ENCODE measurements at regions not wholly inside any gene's neighbourhood (a gene's known extent, or its start where the extent isn't known, plus 50 kb on each side); places are given as distances from the start of the nearest gene placed in this dataset.

- DNase-seq (ENCODE audit: insufficient read length, low spot score) (no peak), FAIRE-seq (no peak)
- TF ChIP-seq PAX5 (IDR thresholded peaks at IDR 0.05; ENCODE audit: insufficient read depth, low read length, severe bottlenecking) (no peak), POLR2A (IDR thresholded peaks at IDR 0.05; ENCODE audit: low read depth, low read length) (no peak), POU2F2 (IDR thresholded peaks at IDR 0.05; ENCODE audit: low read depth, low read length) (no peak), SPI1 (IDR thresholded peaks at IDR 0.05; ENCODE audit: low read depth, low read length) (no peak), POLR2AphosphoS5 (IDR thresholded peaks at IDR 0.05; ENCODE audit: low read depth, low read length) (no peak), TAF1 (IDR thresholded peaks at IDR 0.05; ENCODE audit: low read depth, low read length) (no peak)
These were observed 1230.0 kb upstream of the CHAC2 start for GRCh38 chr2:52537588-52537987.

- TF ChIP-seq POLR2A (IDR thresholded peaks at IDR 0.05; ENCODE audit: low read depth, low read length) (no peak), SPI1 (IDR thresholded peaks at IDR 0.05; ENCODE audit: low read depth, low read length) (no peak), POU2F2 (IDR thresholded peaks at IDR 0.05; ENCODE audit: low read depth, low read length) (no peak), TAF1 (IDR thresholded peaks at IDR 0.05; ENCODE audit: low read depth, low read length) (no peak), PAX5 (IDR thresholded peaks at IDR 0.05; ENCODE audit: insufficient read depth, low read length, severe bottlenecking) (no peak), POLR2AphosphoS5 (IDR thresholded peaks at IDR 0.05; ENCODE audit: low read depth, low read length) (no peak)
- FAIRE-seq (no peak), DNase-seq (ENCODE audit: insufficient read length, low spot score) (no peak)
These were observed 1230.6 kb upstream of the CHAC2 start for GRCh38 chr2:52536929-52537460.

GRCh38 chr2:52532956-52533355, 1234.6 kb upstream of the CHAC2 start:
- no peak for DNase-seq (ENCODE audit: insufficient read length, low spot score)
- FAIRE-seq, result no peak
- TF ChIP-seq SPI1 (IDR thresholded peaks at IDR 0.05; ENCODE audit: low read depth, low read length), result no peak
- TF ChIP-seq PAX5 (IDR thresholded peaks at IDR 0.05; ENCODE audit: insufficient read depth, low read length, severe bottlenecking), result no peak
- TF ChIP-seq POLR2AphosphoS5 (IDR thresholded peaks at IDR 0.05; ENCODE audit: low read depth, low read length), result no peak
- no peak for TF ChIP-seq POLR2A (IDR thresholded peaks at IDR 0.05; ENCODE audit: low read depth, low read length)
- TF ChIP-seq TAF1 (IDR thresholded peaks at IDR 0.05; ENCODE audit: low read depth, low read length), result no peak
- TF ChIP-seq POU2F2 (IDR thresholded peaks at IDR 0.05; ENCODE audit: low read depth, low read length), result no peak

- TF ChIP-seq PAX5 (IDR thresholded peaks at IDR 0.05; ENCODE audit: insufficient read depth, low read length, severe bottlenecking) (no peak), TAF1 (IDR thresholded peaks at IDR 0.05; ENCODE audit: low read depth, low read length) (no peak), POLR2AphosphoS5 (IDR thresholded peaks at IDR 0.05; ENCODE audit: low read depth, low read length) (no peak), SPI1 (IDR thresholded peaks at IDR 0.05; ENCODE audit: low read depth, low read length) (no peak), POU2F2 (IDR thresholded peaks at IDR 0.05; ENCODE audit: low read depth, low read length) (no peak), POLR2A (IDR thresholded peaks at IDR 0.05; ENCODE audit: low read depth, low read length) (no peak)
- no peak for DNase-seq (ENCODE audit: insufficient read length, low spot score)
- FAIRE-seq, result no peak
These were observed 1240.9 kb upstream of the CHAC2 start for GRCh38 chr2:52526735-52527134.

- DNase-seq (ENCODE audit: insufficient read length, low spot score), result no peak
- FAIRE-seq, result no peak
- no peak for TF ChIP-seq POLR2AphosphoS5 (IDR thresholded peaks at IDR 0.05; ENCODE audit: low read depth, low read length)
- TF ChIP-seq PAX5 (IDR thresholded peaks at IDR 0.05; ENCODE audit: insufficient read depth, low read length, severe bottlenecking), result no peak
These were observed 1247.0 kb upstream of the CHAC2 start for GRCh38 chr2:52520644-52521043.

GRCh38 chr2:52518678-52519077, 1248.9 kb upstream of the CHAC2 start:
- TF ChIP-seq POU2F2 (IDR thresholded peaks at IDR 0.05; ENCODE audit: low read depth, low read length), result no peak
- TF ChIP-seq PAX5 (IDR thresholded peaks at IDR 0.05; ENCODE audit: insufficient read depth, low read length, severe bottlenecking), result no peak
- no peak for TF ChIP-seq SPI1 (IDR thresholded peaks at IDR 0.05; ENCODE audit: low read depth, low read length)
- TF ChIP-seq TAF1 (IDR thresholded peaks at IDR 0.05; ENCODE audit: low read depth, low read length), result no peak
- TF ChIP-seq POLR2AphosphoS5 (IDR thresholded peaks at IDR 0.05; ENCODE audit: low read depth, low read length), result no peak
- TF ChIP-seq POLR2A (IDR thresholded peaks at IDR 0.05; ENCODE audit: low read depth, low read length), result no peak
- FAIRE-seq (no peak), DNase-seq (ENCODE audit: insufficient read length, low spot score) (no peak)

- DNase-seq (ENCODE audit: insufficient read length, low spot score) (no peak), FAIRE-seq (no peak)
These were observed 1254.8 kb upstream of the CHAC2 start for GRCh38 chr2:52512760-52513159.

GRCh38 chr2:52510432-52510831, 1257.2 kb upstream of the CHAC2 start:
- no peak for TF ChIP-seq TAF1 (IDR thresholded peaks at IDR 0.05; ENCODE audit: low read depth, low read length)
- no peak for TF ChIP-seq POU2F2 (IDR thresholded peaks at IDR 0.05; ENCODE audit: low read depth, low read length)
- no peak for TF ChIP-seq POLR2AphosphoS5 (IDR thresholded peaks at IDR 0.05; ENCODE audit: low read depth, low read length)
- no peak for TF ChIP-seq PAX5 (IDR thresholded peaks at IDR 0.05; ENCODE audit: insufficient read depth, low read length, severe bottlenecking)
- no peak for TF ChIP-seq POLR2A (IDR thresholded peaks at IDR 0.05; ENCODE audit: low read depth, low read length)
- TF ChIP-seq SPI1 (IDR thresholded peaks at IDR 0.05; ENCODE audit: low read depth, low read length), result no peak
- FAIRE-seq, result no peak
- no peak for DNase-seq (ENCODE audit: insufficient read length, low spot score)

More at GRCh38 chr2:52512760-52513159, 1254.8 kb upstream of the CHAC2 start:
- TF ChIP-seq SPI1 (IDR thresholded peaks at IDR 0.05; ENCODE audit: low read depth, low read length) (no peak), TAF1 (IDR thresholded peaks at IDR 0.05; ENCODE audit: low read depth, low read length) (no peak), POU2F2 (IDR thresholded peaks at IDR 0.05; ENCODE audit: low read depth, low read length) (no peak), POLR2A (IDR thresholded peaks at IDR 0.05; ENCODE audit: low read depth, low read length) (no peak), PAX5 (IDR thresholded peaks at IDR 0.05; ENCODE audit: insufficient read depth, low read length, severe bottlenecking) (no peak), POLR2AphosphoS5 (IDR thresholded peaks at IDR 0.05; ENCODE audit: low read depth, low read length) (no peak)

GRCh38 chr2:52502476-52502860, 1265.1 kb upstream of the CHAC2 start:
- DNase-seq (ENCODE audit: insufficient read length, low spot score) (no peak), FAIRE-seq (no peak)
- TF ChIP-seq POLR2AphosphoS5 (IDR thresholded peaks at IDR 0.05; ENCODE audit: low read depth, low read length) (no peak), POLR2A (IDR thresholded peaks at IDR 0.05; ENCODE audit: low read depth, low read length) (no peak), PAX5 (IDR thresholded peaks at IDR 0.05; ENCODE audit: insufficient read depth, low read length, severe bottlenecking) (no peak), POU2F2 (IDR thresholded peaks at IDR 0.05; ENCODE audit: low read depth, low read length) (no peak), TAF1 (IDR thresholded peaks at IDR 0.05; ENCODE audit: low read depth, low read length) (no peak), SPI1 (IDR thresholded peaks at IDR 0.05; ENCODE audit: low read depth, low read length) (no peak)

Measured in GM12891 (cell line).